ENCODE measurements at regions not wholly inside any gene's neighbourhood (a gene's known extent, or its start where the extent isn't known, plus 50 kb on each side); places are given as distances from the start of the nearest gene placed in this dataset.

GRCh38 chr21:16305686-16306085, 575.9 kb downstream of the USP25 start:
- peak overlapping the region; percentile 44 for H3K4me3 ChIP-seq (ENCODE audit: low read depth, low read length)
- TF ChIP-seq CTCF (IDR thresholded peaks at IDR 0.05; ENCODE audit: insufficient read depth, low read length) = peak; percentile 20
- DNase-seq (ENCODE audit: low read depth) = peak; percentile 56

- peak; percentile 42 for DNase-seq (ENCODE audit: low read depth)
- H3K4me3 ChIP-seq (ENCODE audit: low read depth, low read length) = no peak overlapping the region
- no peak for TF ChIP-seq CTCF (IDR thresholded peaks at IDR 0.05; ENCODE audit: insufficient read depth, low read length)
These were observed 577.5 kb downstream of the USP25 start for GRCh38 chr21:16307256-16307655.

GRCh38 chr21:16308269-16308668, 578.5 kb downstream of the USP25 start:
- peak overlapping the region; percentile 47 for H3K4me3 ChIP-seq (ENCODE audit: low read depth, low read length)
- no peak for TF ChIP-seq CTCF (IDR thresholded peaks at IDR 0.05; ENCODE audit: insufficient read depth, low read length)
- DNase-seq (ENCODE audit: low read depth) = peak; percentile 61

- TF ChIP-seq CTCF (IDR thresholded peaks at IDR 0.05; ENCODE audit: insufficient read depth, low read length) = no peak
- DNase-seq (ENCODE audit: low read depth) = no peak
- H3K4me3 ChIP-seq (ENCODE audit: low read depth, low read length) = no peak overlapping the region
These were observed 579.6 kb downstream of the USP25 start for GRCh38 chr21:16309250-16309971.

GRCh38 chr21:16310176-16310575, 580.4 kb downstream of the USP25 start:
- no peak for DNase-seq (ENCODE audit: low read depth)
- no peak for TF ChIP-seq CTCF (IDR thresholded peaks at IDR 0.05; ENCODE audit: insufficient read depth, low read length)
- no peak overlapping the region for H3K4me3 ChIP-seq (ENCODE audit: low read depth, low read length)

- TF ChIP-seq CTCF (IDR thresholded peaks at IDR 0.05; ENCODE audit: insufficient read depth, low read length) = no peak
- no peak overlapping the region for H3K4me3 ChIP-seq (ENCODE audit: low read depth, low read length)
- DNase-seq (ENCODE audit: low read depth) = no peak
These were observed 581.4 kb downstream of the USP25 start for GRCh38 chr21:16311229-16311628.

- DNase-seq (ENCODE audit: low read depth) = no peak
- no peak for TF ChIP-seq CTCF (IDR thresholded peaks at IDR 0.05; ENCODE audit: insufficient read depth, low read length)
- no peak overlapping the region for H3K4me3 ChIP-seq (ENCODE audit: low read depth, low read length)
These were observed 582.5 kb downstream of the USP25 start for GRCh38 chr21:16312321-16312720.
